WI38 (cell line): ENCODE measurements at regions not wholly inside any gene's neighbourhood (a gene's known extent, or its start where the extent isn't known, plus 50 kb on each side); places are given as distances from the start of the nearest gene placed in this dataset.

Experiments used
- H3K4me3 ChIP-seq: 2 replicates; pipeline ENCODE4 v1.5.1; 2011; ENCODE audit warnings: low read depth, mild to moderate bottlenecking, control low read depth, low read length
- CTCF ChIP-seq: IDR thresholded peaks from 2 replicates; pipeline ENCODE4 v1.5.1; 2012; ENCODE audit warnings: low read depth, mild to moderate bottlenecking, control low read depth, low read length

GRCh38 chr9:81137976-81138568, 551.3 kb downstream of the TLE1 start:
- no peak overlapping the region for H3K4me3 ChIP-seq
- no peak for TF ChIP-seq CTCF

GRCh38 chr9:81132796-81133195, 556.6 kb downstream of the TLE1 start:
- no peak overlapping the region for H3K4me3 ChIP-seq
- TF ChIP-seq CTCF, result no peak

- TF ChIP-seq CTCF, result no peak
- no peak overlapping the region for H3K4me3 ChIP-seq
Observed at GRCh38 chr9:81132318-81132717, 557.0 kb downstream of the TLE1 start.

GRCh38 chr9:81128701-81129100, 560.6 kb downstream of the TLE1 start:
- H3K4me3 ChIP-seq, result no peak overlapping the region
- no peak for TF ChIP-seq CTCF

GRCh38 chr9:81125446-81126092, 563.8 kb downstream of the TLE1 start:
- no peak overlapping the region for H3K4me3 ChIP-seq
- TF ChIP-seq CTCF, result no peak

- H3K4me3 ChIP-seq, result no peak overlapping the region
- no peak for TF ChIP-seq CTCF
Observed at GRCh38 chr9:81123526-81123925, 565.8 kb downstream of the TLE1 start.

GRCh38 chr9:81122749-81123148, 566.6 kb downstream of the TLE1 start:
- TF ChIP-seq CTCF, result no peak
- H3K4me3 ChIP-seq, result no peak overlapping the region
